Progenitor cell of endocrine pancreas (in vitro differentiated cells): ENCODE measurements at regions not wholly inside any gene's neighbourhood (a gene's known extent, or its start where the extent isn't known, plus 50 kb on each side); places are given as distances from the start of the nearest gene placed in this dataset.

Experiments
- DNase-seq: peaks from one replicate; pipeline ENCODE4 v3.0.0; 2021; ENCODE audit warnings: low spot score; ENCODE audit not compliant: unreplicated experiment
- H3K27ac Mint-ChIP-seq: 2 replicates; pipeline ENCODE4 v1.8.0; 2021; ENCODE audit warnings: mild to moderate bottlenecking, moderate library complexity, mixed read lengths
- H3K27me3 Mint-ChIP-seq: 2 replicates; pipeline ENCODE4 v1.8.0; 2021; ENCODE audit warnings: mixed read lengths
- H3K36me3 Mint-ChIP-seq: 2 replicates; pipeline ENCODE4 v1.8.0; 2022; ENCODE audit warnings: mixed read lengths; ENCODE audit not compliant: insufficient read depth
- H3K4me1 Mint-ChIP-seq: 2 replicates; pipeline ENCODE4 v1.8.0; 2021; ENCODE audit warnings: low read depth, mixed read lengths
- H3K4me3 Mint-ChIP-seq: 2 replicates; pipeline ENCODE4 v1.8.0; 2021; ENCODE audit warnings: low read depth, mild to moderate bottlenecking, moderate library complexity, mixed read lengths
- H3K9me3 Mint-ChIP-seq: 2 replicates; pipeline ENCODE4 v1.8.0; 2021; ENCODE audit warnings: low read depth, mixed read lengths
- TF ChIP-seq, protein P1 (sequence below): fragments of 200-600 bp; sonication (generic); IDR thresholded peaks from one replicate; pipeline ENCODE4 v1.5.0; 2021; ENCODE audit warnings: antibody characterized with exemption, mild to moderate bottlenecking; ENCODE audit not compliant: unreplicated experiment

DNA sequence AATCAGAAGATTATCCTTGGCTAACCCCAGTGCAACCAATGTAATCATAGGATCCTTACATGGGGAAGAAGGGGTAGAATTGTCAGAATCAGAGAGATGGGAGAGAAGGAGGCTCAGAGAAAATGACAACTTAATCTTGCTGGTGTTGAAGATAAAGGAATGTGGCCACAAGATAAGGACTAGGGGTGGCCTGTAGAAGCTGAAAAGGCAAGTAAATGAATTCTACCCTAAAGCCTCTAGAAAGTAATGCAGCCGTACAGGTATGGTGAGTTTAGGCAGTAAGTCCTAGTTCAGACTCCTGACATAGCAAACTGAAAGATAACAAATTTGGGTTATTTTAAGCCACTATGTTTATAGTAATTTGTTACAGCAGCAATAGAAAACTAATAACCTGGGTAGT, 718.5 kb downstream of the SLITRK6 start:
- no peak for DNase-seq
- Mint-ChIP-seq H3K9me3 (no peaks in the 10 kb centered on the region), H3K36me3 (no peaks in the 10 kb centered on the region), H3K4me3 (no peak overlapping the region), H3K4me1 (peaks cover 13% of the 10 kb centered on the region), H3K27ac (no peak overlapping the region), H3K27me3 (no peaks in the 10 kb centered on the region)
- TF ChIP-seq, protein P1, sequence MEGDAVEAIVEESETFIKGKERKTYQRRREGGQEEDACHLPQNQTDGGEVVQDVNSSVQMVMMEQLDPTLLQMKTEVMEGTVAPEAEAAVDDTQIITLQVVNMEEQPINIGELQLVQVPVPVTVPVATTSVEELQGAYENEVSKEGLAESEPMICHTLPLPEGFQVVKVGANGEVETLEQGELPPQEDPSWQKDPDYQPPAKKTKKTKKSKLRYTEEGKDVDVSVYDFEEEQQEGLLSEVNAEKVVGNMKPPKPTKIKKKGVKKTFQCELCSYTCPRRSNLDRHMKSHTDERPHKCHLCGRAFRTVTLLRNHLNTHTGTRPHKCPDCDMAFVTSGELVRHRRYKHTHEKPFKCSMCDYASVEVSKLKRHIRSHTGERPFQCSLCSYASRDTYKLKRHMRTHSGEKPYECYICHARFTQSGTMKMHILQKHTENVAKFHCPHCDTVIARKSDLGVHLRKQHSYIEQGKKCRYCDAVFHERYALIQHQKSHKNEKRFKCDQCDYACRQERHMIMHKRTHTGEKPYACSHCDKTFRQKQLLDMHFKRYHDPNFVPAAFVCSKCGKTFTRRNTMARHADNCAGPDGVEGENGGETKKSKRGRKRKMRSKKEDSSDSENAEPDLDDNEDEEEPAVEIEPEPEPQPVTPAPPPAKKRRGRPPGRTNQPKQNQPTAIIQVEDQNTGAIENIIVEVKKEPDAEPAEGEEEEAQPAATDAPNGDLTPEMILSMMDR: no peak

DNA sequence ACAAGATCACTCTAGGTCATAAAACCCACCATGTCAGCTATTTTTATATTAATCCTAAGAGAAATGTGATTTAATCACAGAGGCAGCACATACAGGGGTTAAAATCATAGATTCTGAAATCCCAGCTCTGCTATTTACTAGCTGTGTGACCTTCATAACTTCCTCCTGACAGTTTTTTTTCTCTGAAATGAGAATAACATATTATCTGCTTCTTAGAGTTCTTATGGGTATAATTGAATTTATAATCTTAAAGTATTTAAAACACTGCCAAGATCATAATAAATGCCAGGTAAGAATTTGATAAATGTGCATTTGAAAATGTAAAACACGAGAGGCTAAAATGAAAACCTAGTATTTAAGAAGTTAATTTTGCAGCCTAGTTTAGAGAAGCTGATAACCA, 722.9 kb downstream of the SLITRK6 start:
- H3K27me3 Mint-ChIP-seq: no peaks in the 10 kb centered on the region
- H3K36me3 Mint-ChIP-seq: no peaks in the 10 kb centered on the region
- TF ChIP-seq, protein P1: no peak
- DNase-seq: no peak
- peaks cover 10% of the 10 kb centered on the region for H3K4me1 Mint-ChIP-seq
- H3K9me3 Mint-ChIP-seq: no peaks in the 10 kb centered on the region
- H3K4me3 Mint-ChIP-seq: no peak overlapping the region
- H3K27ac Mint-ChIP-seq: no peak overlapping the region

DNA sequence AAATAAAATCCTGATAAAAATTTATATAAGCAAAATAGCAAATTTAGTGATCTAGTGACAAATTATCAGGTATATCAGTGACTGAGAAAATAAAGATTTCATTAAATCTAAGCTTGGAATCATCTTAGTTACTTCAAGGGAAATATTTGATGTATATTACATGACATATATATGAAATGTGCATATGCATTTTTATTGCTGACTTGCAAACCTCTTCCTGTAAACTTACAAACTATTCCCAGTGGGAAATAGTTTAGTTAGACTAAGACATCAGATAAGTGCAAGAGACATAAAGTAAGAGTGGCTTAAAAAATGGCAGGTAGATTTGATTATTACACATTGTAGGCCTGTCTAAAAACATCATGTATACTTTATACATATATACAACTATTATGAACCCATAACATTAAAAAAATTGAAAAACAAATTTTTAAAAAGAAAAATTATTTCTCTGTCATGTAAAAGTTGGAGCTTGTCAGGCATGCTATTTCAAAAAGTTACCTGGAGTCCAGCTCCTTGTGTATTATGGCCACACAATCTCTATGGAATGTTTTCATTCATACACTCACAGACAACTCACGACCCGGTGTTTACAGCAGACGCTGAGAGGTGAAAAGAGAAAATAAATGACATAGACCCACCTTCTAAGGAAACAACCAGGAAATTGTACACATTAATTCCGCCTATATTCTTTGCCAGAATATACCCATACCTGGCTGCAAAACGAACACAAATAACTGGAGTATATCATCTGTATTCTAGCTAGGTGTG, 724.5 kb downstream of the SLITRK6 start:
- Mint-ChIP-seq H3K36me3 (no peaks in the 10 kb centered on the region), H3K4me3 (no peak overlapping the region), H3K27me3 (no peaks in the 10 kb centered on the region), H3K4me1 (peaks cover 2% of the 10 kb centered on the region), H3K27ac (no peak overlapping the region), H3K9me3 (no peaks in the 10 kb centered on the region)
- DNase-seq: no peak
- TF ChIP-seq, protein P1: no peak

DNA sequence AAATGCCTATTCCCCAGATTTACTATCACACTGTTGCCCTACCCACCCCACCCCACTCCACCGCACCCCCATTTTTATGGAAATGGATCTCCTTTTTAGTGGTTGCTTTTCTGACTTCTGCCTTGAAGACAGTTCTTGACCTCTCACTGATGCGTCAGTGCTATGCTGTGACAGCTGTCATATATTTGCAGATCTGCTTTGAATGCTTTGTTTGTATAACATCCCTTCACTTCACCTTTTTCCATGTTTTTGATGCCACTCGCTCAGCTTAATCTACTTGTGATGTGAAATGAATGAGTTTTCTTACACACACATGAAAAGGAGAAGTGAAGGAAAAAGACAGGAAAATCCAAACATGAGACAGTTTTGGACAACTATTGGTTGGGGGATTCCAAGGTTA, 731.0 kb downstream of the SLITRK6 start:
- Mint-ChIP-seq H3K27me3 (no peaks in the 10 kb centered on the region), H3K9me3 (no peaks in the 10 kb centered on the region), H3K4me3 (no peak overlapping the region), H3K36me3 (no peaks in the 10 kb centered on the region), H3K4me1 (no peaks in the 10 kb centered on the region), H3K27ac (no peak overlapping the region)
- TF ChIP-seq, protein P1: no peak
- no peak for DNase-seq

DNA sequence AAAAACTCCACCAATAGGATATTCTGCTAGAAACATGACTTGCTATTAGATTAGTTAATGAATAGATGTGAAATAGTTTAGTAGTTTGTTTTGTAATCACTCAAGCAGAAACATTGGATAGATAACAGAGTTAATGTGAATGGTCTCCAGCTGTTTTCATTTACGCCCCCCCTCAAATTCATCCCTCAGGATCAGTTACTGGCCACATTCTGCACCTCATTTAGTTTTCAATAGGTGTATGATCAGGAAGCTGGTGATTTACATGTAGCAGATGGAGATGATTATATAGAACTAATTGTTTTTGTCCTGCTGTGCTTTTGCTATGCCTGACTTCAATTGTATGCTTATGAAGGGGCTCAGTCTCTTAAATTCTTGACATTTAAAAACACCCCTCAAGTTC, 759.0 kb downstream of the SLITRK6 start:
- H3K4me1 Mint-ChIP-seq: peaks cover 2% of the 10 kb centered on the region
- H3K27ac Mint-ChIP-seq: no peak overlapping the region
- H3K9me3 Mint-ChIP-seq: peaks cover 2% of the 10 kb centered on the region
- H3K36me3 Mint-ChIP-seq: no peaks in the 10 kb centered on the region
- TF ChIP-seq, protein P1: no peak
- H3K4me3 Mint-ChIP-seq: no peak overlapping the region
- no peaks in the 10 kb centered on the region for H3K27me3 Mint-ChIP-seq
- DNase-seq: no peak
